Gastroesophageal sphincter (tissue), 3 donors: ENCODE measurements at regions not wholly inside any gene's neighbourhood (a gene's known extent, or its start where the extent isn't known, plus 50 kb on each side); places are given as distances from the start of the nearest gene placed in this dataset.

ENCODE experiments used
- CTCF ChIP-seq, 4 experiments: fragments of 200-600 bp in 2 of 4; fragments of 450-650 bp in 2 of 4; sonication (generic) in 1 of 4; IDR thresholded peaks; one replicate each; pipeline ENCODE4 v1.5.1; 2017 to 2019; ENCODE audit warnings: antibody characterized with exemption in 4 of 4, mild to moderate bottlenecking in 2 of 4, moderate library complexity in 2 of 4
- POLR2A ChIP-seq, 2 donors: fragments of 450-650 bp; IDR thresholded peaks; one replicate each; pipeline ENCODE4 v1.6.1; 2017; ENCODE audit warnings: antibody characterized with exemption in 2 of 2, mild to moderate bottlenecking in 2 of 2, moderate library complexity in 1 of 2
- POLR2AphosphoS5 ChIP-seq: sonication (generic); formaldehyde crosslinking; IDR thresholded peaks from one replicate; pipeline ENCODE4 v1.6.1; 2017; ENCODE audit warnings: antibody characterized with exemption

- TF ChIP-seq POLR2AphosphoS5 (no peak), CTCF (IDR thresholded peaks at IDR 0.05) (no peak), POLR2A (IDR thresholded peaks at IDR 0.05) (no peak)
Observed at GRCh38 chr4:83712890-83713289, 177.0 kb downstream of the GPAT3 start.
